ENCODE measurements at regions not wholly inside any gene's neighbourhood (a gene's known extent, or its start where the extent isn't known, plus 50 kb on each side); places are given as distances from the start of the nearest gene placed in this dataset.
A peak's percentile ranks its signal among the peaks of the same experiment; 100 is the strongest.

- TF ChIP-seq AFF4 (CRISPR knock-in tag; IDR thresholded peaks at IDR 0.05): no peak
- no peak for TF ChIP-seq ISX (CRISPR knock-in tag; conservative IDR thresholded peaks at IDR 0.05)
- TF ChIP-seq ZNF605 (CRISPR knock-in tag; IDR thresholded peaks at IDR 0.05): no peak
- TF ChIP-seq PTBP1 (IDR thresholded peaks at IDR 0.05; ENCODE audit: low read depth, low read length, poor library complexity, severe bottlenecking): no peak
- no peak for TF ChIP-seq DZIP1 (CRISPR knock-in tag; IDR thresholded peaks at IDR 0.05)
These were observed 58.1 kb upstream of the SV2C start (continued) for GRCh38 chr5:76025069-76025468.

DNA sequence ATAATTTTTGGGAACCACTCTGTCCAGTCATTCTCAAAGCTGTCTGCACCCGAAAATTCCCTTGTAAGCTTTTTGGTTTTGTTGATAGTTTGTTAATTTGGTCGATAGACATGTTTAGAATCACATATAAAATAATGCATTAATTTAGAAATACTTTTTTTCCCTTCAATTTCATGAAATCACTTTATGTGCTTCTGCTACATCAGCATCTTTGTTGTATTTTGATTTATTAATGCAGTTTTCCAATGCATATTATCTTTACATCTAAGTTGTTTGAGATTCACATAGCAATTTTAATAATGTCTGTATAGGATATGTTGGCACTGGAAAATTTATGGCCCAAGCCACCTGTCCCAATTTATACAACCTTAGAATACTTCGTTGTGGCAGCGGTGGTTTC lies 60.6 kb upstream of the SV2C start:
- in situ Hi-C loops (cut with HindIII; ENCODE audit: extremely low pct_ligation_motif_present, low pct_unique_long_range_greater_than_20kb): no loop called here
- Histone ChIP-seq H2AFZ (ENCODE audit: low read length) (no peak overlapping the region), H3K4me3 (replicated peaks in 1 of 3; ENCODE audit: insufficient read depth in 1 of 3, low read depth in 2 of 3, low read length in 3 of 3) (no peak overlapping the region), H3K4me1 (ENCODE audit: insufficient read depth, low read length) (no peaks in the 10 kb centered on the region), H4K20me1 (ENCODE audit: insufficient read depth, low read length) (no peaks in the 10 kb centered on the region), H3K27ac (ENCODE audit: extremely low read length, insufficient read depth, low read length) (no peak overlapping the region), H3K9me3 (ENCODE audit: low read length) (no peaks in the 10 kb centered on the region), H3K4me2 (ENCODE audit: low read depth, low read length) (no peak overlapping the region), H3K36me3 (replicated peaks in 1 of 2; ENCODE audit: control insufficient read depth in 1 of 2, insufficient read depth in 2 of 2, low read length in 2 of 2) (no peaks in the 10 kb centered on the region), H3K9ac (ENCODE audit: insufficient read depth, low read depth, low read length) (no peak overlapping the region), H3K27me3 (ENCODE audit: control insufficient read depth in 1 of 2, insufficient read depth in 2 of 2, low read length in 2 of 2) (peaks cover 0 to 5% of the 10 kb centered on the region in 2 experiments; a peak in 1 of 5 replicates), H3K79me2 (ENCODE audit: insufficient read depth, low read length) (no peaks in the 10 kb centered on the region)
- FAIRE-seq: no peak
- no peak for ATAC-seq
- intact Hi-C loops (cut with micrococcal nuclease; ENCODE audit: unreplicated experiment): no loop called here
- BruUV-seq (replicated peaks): no TSS peak
- TF ChIP-seq ZNF468 (CRISPR knock-in tag; IDR thresholded peaks at IDR 0.05): no peak
- peak in 1 of 2 experiments; percentile 60; a peak in 3 of 4 replicates for TF ChIP-seq MAFK (conservative IDR thresholded peaks at IDR 0.05 in 1 of 2, IDR thresholded peaks at IDR 0.05 in 1 of 2; ENCODE audit: low read length in 2 of 2)
- CTCF ChIA-PET (ENCODE audit: low intra/inter-chr PET ratio, low total read pairs): no interaction called here
- POLR2A ChIA-PET: no interaction called here
- no peak for DNase-seq (ENCODE audit: low spot score)
- 0% methylated on average over 4 of the region's 4 CpGs for WGBS (ENCODE audit: low lambda C conversion rate)

Data from HepG2 (cell line).